ENCODE measurements at regions not wholly inside any gene's neighbourhood (a gene's known extent, or its start where the extent isn't known, plus 50 kb on each side); places are given as distances from the start of the nearest gene placed in this dataset.

- no peak for DNase-seq (ENCODE audit: low read depth)
Measured at GRCh38 chr20:58600756-58601155, 50.3 kb upstream of the STX16 start.

GRCh38 chr20:58599966-58600365, 51.1 kb upstream of the STX16 start:
- no peak for DNase-seq (ENCODE audit: low read depth)

- peak; percentile 27 for DNase-seq (ENCODE audit: low read depth)
Measured at GRCh38 chr20:58598211-58599015, 52.7 kb upstream of the STX16 start.

GRCh38 chr20:58597249-58597891, 53.7 kb upstream of the STX16 start:
- DNase-seq (ENCODE audit: low read depth) = no peak

- no peak for DNase-seq (ENCODE audit: low read depth)
Measured at GRCh38 chr20:58596750-58597248, 54.3 kb upstream of the STX16 start.

GRCh38 chr20:58596244-58596643, 54.8 kb upstream of the STX16 start:
- no peak for DNase-seq (ENCODE audit: low read depth)

DNA sequence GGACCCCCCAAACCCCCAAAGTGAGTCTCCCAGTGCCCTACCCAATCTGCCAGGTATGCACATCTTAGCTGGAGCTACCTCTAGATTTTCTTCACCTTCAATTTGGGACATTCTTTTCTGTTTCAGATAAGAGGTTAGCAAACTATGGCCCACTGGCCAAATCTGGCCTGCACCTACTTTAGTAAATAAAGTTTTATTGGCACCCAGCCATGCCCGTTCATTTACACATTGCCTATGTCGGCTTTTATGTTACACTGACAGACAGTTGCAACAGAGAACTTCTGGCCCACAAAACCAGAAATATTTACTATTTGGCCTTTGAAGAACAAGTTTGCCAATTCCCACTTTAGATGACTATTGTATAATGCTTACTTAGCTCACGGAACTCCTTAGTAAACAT, 55.9 kb upstream of the STX16 start:
- no peak for DNase-seq (ENCODE audit: low read depth)

- DNase-seq (ENCODE audit: low read depth) = no peak
Measured at GRCh38 chr20:58593880-58594638, 57.0 kb upstream of the STX16 start.

DNA sequence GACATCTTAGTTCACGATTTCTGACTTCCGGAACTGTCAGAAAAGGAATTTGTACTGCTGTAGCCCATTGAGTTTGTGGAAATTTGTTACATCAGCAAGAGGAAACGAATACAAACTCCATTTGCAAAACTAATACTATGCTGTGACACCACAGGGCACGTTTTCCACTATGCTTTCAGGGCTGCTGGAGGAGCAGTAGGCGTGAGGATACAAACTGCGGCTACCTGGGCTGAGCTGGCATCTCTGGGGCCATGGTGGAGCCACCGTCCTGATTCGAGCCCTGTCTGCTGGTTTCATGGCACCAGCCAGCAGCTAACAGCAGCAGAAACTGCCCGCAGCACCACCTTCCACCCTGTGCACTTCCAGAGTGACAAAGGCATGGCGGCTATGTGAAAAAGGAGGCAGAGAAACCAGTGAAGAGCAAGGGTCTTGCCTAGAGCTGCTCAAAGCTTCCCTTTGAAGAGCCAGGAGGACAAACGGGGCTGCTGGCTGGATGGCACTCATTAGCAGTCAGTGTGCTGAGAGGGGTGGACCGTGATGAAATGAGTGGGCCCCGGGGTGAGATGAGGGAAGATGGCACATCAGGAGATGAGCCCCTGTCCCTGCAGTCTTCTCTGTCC, 58.9 kb upstream of the STX16 start:
- DNase-seq (ENCODE audit: low read depth) = no peak

GRCh38 chr20:58590679-58591473, 60.2 kb upstream of the STX16 start:
- DNase-seq (ENCODE audit: low read depth) = no peak

- no peak for DNase-seq (ENCODE audit: low read depth)
Measured at GRCh38 chr20:58587467-58587866, 63.6 kb upstream of the STX16 start.

DNA sequence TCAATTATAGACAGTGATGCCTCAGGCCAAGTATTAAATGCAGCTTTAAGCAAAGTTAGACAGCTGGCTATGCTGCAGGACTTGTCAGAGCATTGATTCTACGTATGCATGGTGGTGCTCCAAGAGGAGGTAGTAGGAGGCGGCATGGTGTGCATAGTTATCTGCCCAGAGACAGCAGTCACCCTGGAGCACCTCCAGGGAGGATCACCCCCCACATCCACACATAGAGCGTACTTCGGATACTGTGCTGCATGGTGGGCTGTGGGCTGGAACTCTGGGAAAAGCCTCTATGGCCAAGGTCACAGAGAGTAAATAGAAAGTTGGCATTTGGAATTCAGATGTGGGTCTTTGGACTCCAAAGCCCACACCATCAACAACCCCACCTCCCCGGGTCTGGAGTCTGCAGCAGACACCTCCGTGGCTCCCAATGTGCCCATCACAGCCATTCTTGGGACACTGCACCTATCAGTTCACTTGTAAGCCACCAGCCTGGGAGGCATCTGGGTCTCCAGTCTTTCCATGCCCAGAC, 64.5 kb upstream of the STX16 start:
- no peak for DNase-seq (ENCODE audit: low read depth)

DNA sequence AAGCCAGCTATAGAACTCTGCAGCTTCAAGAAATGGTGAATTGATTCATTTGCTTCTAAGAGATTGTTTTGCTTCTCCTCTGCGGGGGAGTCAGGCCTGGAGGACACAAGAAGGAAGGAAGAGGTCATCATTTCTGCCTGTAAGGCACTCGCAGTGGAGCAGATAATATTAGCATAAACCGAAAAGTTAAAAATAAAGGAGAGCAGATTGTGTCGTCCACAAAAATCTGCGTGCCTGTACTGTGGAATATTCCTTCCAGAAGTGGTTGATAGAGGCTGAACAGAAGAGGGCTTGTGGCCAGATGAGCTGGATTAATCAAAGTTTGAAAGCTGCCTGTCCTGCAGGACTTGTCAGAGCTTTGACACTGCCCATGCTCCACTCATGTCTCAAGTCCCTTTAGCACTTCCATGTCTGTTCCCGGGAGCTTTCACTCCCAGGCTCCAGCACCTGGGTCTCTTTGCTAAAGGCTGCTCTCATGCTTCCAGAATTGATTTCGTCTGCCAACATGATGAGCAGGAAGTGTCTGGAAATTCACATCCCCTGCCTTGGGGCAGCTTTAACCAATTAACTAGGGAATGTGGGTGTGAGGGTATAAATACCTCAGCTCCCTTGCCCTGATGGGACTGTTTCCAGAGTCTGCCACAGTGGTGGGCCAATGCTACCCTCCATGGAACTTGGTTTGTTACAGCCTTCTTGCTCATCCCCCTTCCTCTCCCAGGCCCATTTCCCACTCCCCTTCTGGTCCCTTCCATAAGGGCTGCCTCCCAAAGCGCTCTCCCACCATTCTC, 65.1 kb upstream of the STX16 start:
- DNase-seq (ENCODE audit: low read depth) = no peak

- DNase-seq (ENCODE audit: low read depth) = peak; percentile 29
Measured at GRCh38 chr20:58584881-58585752, 66.0 kb upstream of the STX16 start.

- no peak for DNase-seq (ENCODE audit: low read depth)
Measured at GRCh38 chr20:58584051-58584824, 66.8 kb upstream of the STX16 start.

DNA sequence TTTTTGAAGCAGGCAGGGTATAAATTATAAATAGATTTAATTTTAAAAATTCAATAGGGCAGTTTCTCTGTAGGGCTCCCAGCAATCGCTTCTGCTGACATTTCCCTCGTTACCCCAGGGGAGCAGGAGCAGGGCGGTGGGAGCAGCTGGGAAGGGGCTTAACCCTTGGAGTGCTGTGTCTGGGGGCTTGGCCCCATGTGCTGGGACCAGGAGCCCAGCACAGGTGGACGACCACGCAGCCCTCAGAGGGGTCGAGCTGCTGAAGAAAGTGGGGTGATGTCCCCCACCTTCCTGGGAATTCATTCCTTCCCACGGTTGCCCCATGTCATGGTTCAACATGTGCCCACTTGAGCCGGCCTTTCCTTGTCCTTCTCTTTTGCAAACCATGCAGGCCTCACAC, 67.5 kb upstream of the STX16 start:
- DNase-seq (ENCODE audit: low read depth) = no peak

- DNase-seq (ENCODE audit: low read depth) = peak; percentile 20
Measured at GRCh38 chr20:58583176-58583575, 67.9 kb upstream of the STX16 start.

- DNase-seq (ENCODE audit: low read depth) = no peak
Measured at GRCh38 chr20:58580474-58580835, 65.3 kb upstream of the APCDD1L start.

Data from ELR (cell line).